Lower leg skin (tissue), 3 donors: ENCODE measurements at regions not wholly inside any gene's neighbourhood (a gene's known extent, or its start where the extent isn't known, plus 50 kb on each side); places are given as distances from the start of the nearest gene placed in this dataset.
"Not testable (repeated sequence)": the region's sequence is repeated elsewhere in the genome, so short reads cannot be mapped to it uniquely, and the experiment has no call there.

Source experiments
- CTCF ChIP-seq, 3 donors: fragments of 450-650 bp; IDR thresholded peaks; one replicate each; pipeline ENCODE4 v1.5.1; 2016; ENCODE audit warnings: antibody characterized with exemption in 3 of 3, mild to moderate bottlenecking in 3 of 3, moderate library complexity in 2 of 3
- POLR2A ChIP-seq, 2 donors: fragments of 450-650 bp; IDR thresholded peaks; one replicate each; pipeline ENCODE4 v1.6.1; 2016 to 2017; ENCODE audit warnings: antibody characterized with exemption in 2 of 2, mild to moderate bottlenecking in 1 of 2, moderate library complexity in 1 of 2

GRCh38 chr3:82584415-82584814 is 823.0 kb upstream of the GBE1 start:
- not testable (repeated sequence) for TF ChIP-seq CTCF, POLR2A (IDR thresholded peaks at IDR 0.05)
